ENCODE measurements at regions not wholly inside any gene's neighbourhood (a gene's known extent, or its start where the extent isn't known, plus 50 kb on each side); places are given as distances from the start of the nearest gene placed in this dataset.

- Histone ChIP-seq H3K27me3 (ENCODE audit: insufficient read depth, low read length) (no peaks in the 10 kb centered on the region), H4K20me1 (ENCODE audit: insufficient read depth, low read length) (no peaks in the 10 kb centered on the region), H3K9me2 (ENCODE audit: low read depth, low read length) (no peaks in the 10 kb centered on the region), H3K36me3 (ENCODE audit: insufficient read depth, low read length) (no peaks in the 10 kb centered on the region), H2AFZ (ENCODE audit: low read length) (no peak overlapping the region), H3K4me1 (ENCODE audit: insufficient read depth, low read length, severe bottlenecking) (no peaks in the 10 kb centered on the region), H3F3A (ENCODE audit: insufficient read depth, low read length) (no peaks in the 10 kb centered on the region), H3K4me3 (ENCODE audit: low read depth, low read length, poor library complexity, severe bottlenecking) (no peak overlapping the region), H3K27ac (ENCODE audit: low read depth, low read length, poor library complexity, severe bottlenecking) (no peak overlapping the region), H3K79me2 (ENCODE audit: insufficient read depth, low read length) (no peaks in the 10 kb centered on the region), H3K9ac (ENCODE audit: low read length) (no peak overlapping the region), H3K4me2 (ENCODE audit: low read length) (no peak overlapping the region), H3K9me3 (ENCODE audit: low read length) (no peaks in the 10 kb centered on the region; the same call in 1 of the 2 replicates)
- TF ChIP-seq EZH2 (IDR thresholded peaks at IDR 0.05; ENCODE audit: borderline replicate concordance, low read length): no peak
- no peak for TF ChIP-seq CTCF (IDR thresholded peaks at IDR 0.05; ENCODE audit: low read length)
Observed at GRCh38 chr2:166727095-166727494, 161.2 kb upstream of the XIRP2 start.

- H3K4me3 ChIP-seq (ENCODE audit: low read depth, low read length, poor library complexity, severe bottlenecking): no peak overlapping the region
- no peaks in the 10 kb centered on the region for H3F3A ChIP-seq (ENCODE audit: insufficient read depth, low read length)
- H3K27me3 ChIP-seq (ENCODE audit: insufficient read depth, low read length): no peaks in the 10 kb centered on the region
- no peaks in the 10 kb centered on the region for H4K20me1 ChIP-seq (ENCODE audit: insufficient read depth, low read length)
- H3K36me3 ChIP-seq (ENCODE audit: insufficient read depth, low read length): no peaks in the 10 kb centered on the region
- TF ChIP-seq EZH2 (IDR thresholded peaks at IDR 0.05; ENCODE audit: borderline replicate concordance, low read length): no peak
- no peak for TF ChIP-seq CTCF (IDR thresholded peaks at IDR 0.05; ENCODE audit: low read length)
- H3K27ac ChIP-seq (ENCODE audit: low read depth, low read length, poor library complexity, severe bottlenecking): no peak overlapping the region
- H3K9ac ChIP-seq (ENCODE audit: low read length): no peak overlapping the region
- H3K4me2 ChIP-seq (ENCODE audit: low read length): no peak overlapping the region
- H3K79me2 ChIP-seq (ENCODE audit: insufficient read depth, low read length): no peaks in the 10 kb centered on the region
- H3K9me3 ChIP-seq (ENCODE audit: low read length): no peaks in the 10 kb centered on the region
- no peak overlapping the region for H2AFZ ChIP-seq (ENCODE audit: low read length)
- no peaks in the 10 kb centered on the region for H3K9me2 ChIP-seq (ENCODE audit: low read depth, low read length)
- no peaks in the 10 kb centered on the region for H3K4me1 ChIP-seq (ENCODE audit: insufficient read depth, low read length, severe bottlenecking)
Observed at GRCh38 chr2:166725927-166726924, 162.1 kb upstream of the XIRP2 start.

GRCh38 chr2:166716968-166717367, 171.3 kb upstream of the XIRP2 start:
- H3K27ac ChIP-seq (ENCODE audit: low read depth, low read length, poor library complexity, severe bottlenecking): no peak overlapping the region
- H3K4me3 ChIP-seq (ENCODE audit: low read depth, low read length, poor library complexity, severe bottlenecking): no peak overlapping the region
- no peaks in the 10 kb centered on the region for H3K27me3 ChIP-seq (ENCODE audit: insufficient read depth, low read length)
- H3K4me2 ChIP-seq (ENCODE audit: low read length): no peak overlapping the region
- no peaks in the 10 kb centered on the region for H3K9me2 ChIP-seq (ENCODE audit: low read depth, low read length)
- no peak overlapping the region for H3K9ac ChIP-seq (ENCODE audit: low read length)
- H4K20me1 ChIP-seq (ENCODE audit: insufficient read depth, low read length): no peaks in the 10 kb centered on the region
- no peaks in the 10 kb centered on the region for H3K9me3 ChIP-seq (ENCODE audit: low read length)
- H3F3A ChIP-seq (ENCODE audit: insufficient read depth, low read length): no peaks in the 10 kb centered on the region
- H3K4me1 ChIP-seq (ENCODE audit: insufficient read depth, low read length, severe bottlenecking): no peaks in the 10 kb centered on the region
- H3K79me2 ChIP-seq (ENCODE audit: insufficient read depth, low read length): no peaks in the 10 kb centered on the region
- H2AFZ ChIP-seq (ENCODE audit: low read length): no peak overlapping the region
- no peaks in the 10 kb centered on the region for H3K36me3 ChIP-seq (ENCODE audit: insufficient read depth, low read length)
- TF ChIP-seq EZH2 (IDR thresholded peaks at IDR 0.05; ENCODE audit: borderline replicate concordance, low read length): no peak
- TF ChIP-seq CTCF (IDR thresholded peaks at IDR 0.05; ENCODE audit: low read length): no peak

Data from OCI-LY1 (cell line).